LNCAP (cell line): ENCODE measurements at regions not wholly inside any gene's neighbourhood (a gene's known extent, or its start where the extent isn't known, plus 50 kb on each side); places are given as distances from the start of the nearest gene placed in this dataset.

Source experiments
- CTCF ChIP-seq: fragments of 450-650 bp; IDR thresholded peaks from 2 replicates; pipeline ENCODE4 v1.5.1; 2017; ENCODE audit warnings: mild to moderate bottlenecking

DNA sequence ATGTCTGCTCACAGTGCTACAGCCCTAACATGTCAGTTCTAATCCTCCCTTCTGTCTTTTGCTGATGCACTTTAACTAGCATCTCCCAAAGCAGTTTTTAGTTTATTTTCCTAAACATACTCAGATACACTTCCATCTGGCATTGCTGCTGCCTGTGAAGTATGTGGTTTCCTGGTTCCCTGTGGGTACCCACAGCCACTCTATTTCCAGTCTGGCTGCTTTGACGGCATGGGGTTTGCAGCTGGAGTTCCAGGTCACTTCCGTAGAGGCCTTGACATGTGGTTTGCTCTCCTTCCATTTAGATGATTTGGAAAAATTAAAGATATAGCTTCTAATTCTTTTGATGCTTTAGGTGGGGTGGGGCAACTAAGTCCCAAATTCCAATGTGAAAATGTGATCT, 375.5 kb downstream of the PCDH20 start:
- TF ChIP-seq CTCF, result no peak

DNA sequence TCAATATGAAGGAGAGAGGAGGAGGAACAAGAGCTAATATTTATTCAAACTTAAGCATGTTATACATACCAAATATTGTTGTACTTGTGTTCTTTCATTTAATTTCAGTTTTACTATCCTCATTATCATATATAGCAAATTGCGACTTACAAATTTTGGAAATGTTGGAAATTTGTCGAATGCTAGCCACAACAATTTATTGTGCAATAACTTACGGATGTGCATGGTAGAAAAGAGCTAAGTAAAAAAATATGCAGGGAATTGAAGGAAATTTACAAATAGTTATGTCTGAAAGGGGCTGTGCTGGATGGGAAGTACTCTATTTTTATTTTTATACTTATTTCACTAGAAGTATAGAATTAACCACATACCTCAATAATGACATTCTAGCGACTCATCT, 376.3 kb downstream of the PCDH20 start:
- no peak for TF ChIP-seq CTCF

- TF ChIP-seq CTCF, result no peak
Measured at GRCh38 chr13:61036715-61037114, 378.9 kb downstream of the PCDH20 start.

- no peak for TF ChIP-seq CTCF
Measured at GRCh38 chr13:61030445-61030844, 385.2 kb downstream of the PCDH20 start.

- TF ChIP-seq CTCF, result no peak
Measured at GRCh38 chr13:61029064-61029463, 386.6 kb downstream of the PCDH20 start.

DNA sequence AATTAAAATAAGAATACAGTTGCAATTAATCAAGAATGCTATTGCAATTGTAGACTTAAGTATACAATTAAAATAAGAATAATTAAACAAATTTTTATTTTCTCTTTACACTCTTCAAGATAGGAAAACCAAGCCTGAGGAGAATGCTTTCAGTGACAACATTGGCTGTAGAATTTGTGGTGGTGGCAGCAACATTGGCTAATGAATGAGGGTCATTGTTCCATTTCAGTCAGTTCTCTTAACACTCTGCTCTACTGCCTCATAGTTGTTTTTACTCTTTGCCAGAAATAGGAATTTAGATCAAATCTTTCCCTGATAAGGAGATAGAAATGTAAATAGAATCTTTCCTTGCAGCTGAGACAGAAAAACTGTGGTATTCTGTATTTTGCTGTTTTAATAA, 391.6 kb downstream of the PCDH20 start:
- TF ChIP-seq CTCF, result no peak

DNA sequence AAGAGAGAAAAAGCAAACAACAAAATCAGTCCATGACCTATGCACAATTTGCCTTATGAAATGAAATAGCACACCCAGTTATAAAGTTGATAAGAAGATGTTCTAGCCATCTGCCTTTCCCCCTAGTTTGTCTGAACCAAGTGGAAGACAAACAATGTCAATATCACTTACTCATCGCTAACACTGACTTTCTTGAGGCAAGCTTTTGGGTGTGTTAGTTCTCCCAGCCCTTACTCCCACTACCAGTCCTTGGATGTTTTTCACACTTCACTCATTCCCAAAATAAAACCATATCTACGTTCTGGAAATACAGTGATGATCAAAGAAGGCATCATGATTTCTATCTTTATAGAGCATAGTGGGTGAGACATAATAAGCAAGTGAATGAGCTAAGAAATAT, 393.8 kb downstream of the PCDH20 start:
- no peak for TF ChIP-seq CTCF

- TF ChIP-seq CTCF, result no peak
Measured at GRCh38 chr13:61013796-61014195, 401.9 kb downstream of the PCDH20 start.
